OCI-LY3 (cell line): ENCODE measurements at regions not wholly inside any gene's neighbourhood (a gene's known extent, or its start where the extent isn't known, plus 50 kb on each side); places are given as distances from the start of the nearest gene placed in this dataset.

Experiments used
- H2AFZ ChIP-seq: fragments of 200-600, 300-600 bp; shearing (Covaris generic); 2 replicates; pipeline ENCODE4 v1.6.0; 2014; ENCODE audit warnings: antibody characterized with exemption, low read depth, low read length
- H3K27ac ChIP-seq: fragments of 200-600, 300-600 bp; sonication (generic); 2 replicates; pipeline ENCODE4 v1.5.1; 2014; ENCODE audit warnings: mild to moderate bottlenecking, low read length, moderate library complexity, mixed read lengths
- H3K27me3 ChIP-seq: fragments of 200-600, 300-600 bp; sonication (generic); 2 replicates; pipeline ENCODE4 v1.6.1; 2014; ENCODE audit warnings: low read depth, low read length, mixed read lengths
- H3K36me3 ChIP-seq: fragments of 200-600, 300-600 bp; sonication (generic); replicated peaks from 2 replicates; pipeline ENCODE3; 2014; ENCODE audit warnings: low read depth, low read length, mixed read lengths
- H3K4me1 ChIP-seq: fragments of 300-600, 200-600 bp; sonication (generic); 2 replicates; pipeline ENCODE4 v1.6.1; 2014; ENCODE audit warnings: low read length, mixed read lengths
- H3K4me2 ChIP-seq: fragments of 200-600, 300-600 bp; sonication (generic); 2 replicates; pipeline ENCODE4 v1.6.1; 2014; ENCODE audit warnings: low read length, mixed read lengths
- H3K4me3 ChIP-seq: fragments of 300-600, 200-600 bp; sonication (generic); 2 replicates; pipeline ENCODE4 v1.5.1; 2014; ENCODE audit warnings: antibody characterized with exemption, mild to moderate bottlenecking, low read length, moderate library complexity
- H3K79me2 ChIP-seq: fragments of 300-600, 200-600 bp; shearing (Covaris generic); 2 replicates; pipeline ENCODE4 v1.6.1; 2014; ENCODE audit warnings: mild to moderate bottlenecking, low read length, mixed read lengths
- H3K9ac ChIP-seq: fragments of 300-600, 200-600 bp; shearing (Covaris generic); 2 replicates; pipeline ENCODE4 v1.6.0; 2014; ENCODE audit warnings: mild to moderate bottlenecking, low read length, moderate library complexity
- H3K9me3 ChIP-seq: fragments of 200-600, 300-600 bp; shearing (Covaris generic); 2 replicates; pipeline ENCODE4 v1.6.1; 2014; ENCODE audit warnings: low read length, mixed read lengths; ENCODE audit not compliant: insufficient read depth
- H4K20me1 ChIP-seq: fragments of 200-600, 300-600 bp; sonication (generic); 2 replicates; pipeline ENCODE4 v1.6.1; 2016; ENCODE audit warnings: low read length, mixed read lengths; ENCODE audit not compliant: insufficient read depth
- CTCF ChIP-seq: fragments of 200-600, 300-600 bp; sonication (generic); IDR thresholded peaks from 2 replicates; pipeline ENCODE4 v1.5.1; 2014; ENCODE audit warnings: antibody characterized with exemption, low read length, low read depth
- EZH2phosphoT487 ChIP-seq: fragments of 200-600 bp; shearing (Covaris generic); IDR thresholded peaks from 2 replicates; pipeline ENCODE4 v1.6.1; 2018; ENCODE audit warnings: antibody characterized with exemption, mixed run types, low read depth

GRCh38 chr10:111926286-111926685 is 257.3 kb downstream of the GPAM start:
- no peak overlapping the region for H3K9ac ChIP-seq
- no peaks in the 10 kb centered on the region for H3K4me1 ChIP-seq
- H3K4me3 ChIP-seq, result no peak overlapping the region
- H4K20me1 ChIP-seq, result no peaks in the 10 kb centered on the region
- no peaks in the 10 kb centered on the region for H3K79me2 ChIP-seq
- H3K27me3 ChIP-seq, result no peaks in the 10 kb centered on the region
- no peak for TF ChIP-seq CTCF
- no peak for TF ChIP-seq EZH2phosphoT487
- no peaks in the 10 kb centered on the region for H3K36me3 ChIP-seq
- H3K9me3 ChIP-seq, result no peaks in the 10 kb centered on the region
- no peak overlapping the region for H2AFZ ChIP-seq
- H3K4me2 ChIP-seq, result no peak overlapping the region
- no peak overlapping the region for H3K27ac ChIP-seq

GRCh38 chr10:111933937-111934336 is 249.6 kb downstream of the GPAM start:
- Histone ChIP-seq H3K27me3 (no peaks in the 10 kb centered on the region), H3K36me3 (no peaks in the 10 kb centered on the region), H3K79me2 (no peaks in the 10 kb centered on the region), H2AFZ (no peak overlapping the region), H3K4me2 (no peak overlapping the region), H3K9me3 (no peaks in the 10 kb centered on the region), H3K9ac (no peak overlapping the region), H3K4me1 (no peaks in the 10 kb centered on the region), H3K27ac (no peak overlapping the region), H3K4me3 (no peak overlapping the region), H4K20me1 (no peaks in the 10 kb centered on the region)
- TF ChIP-seq EZH2phosphoT487 (no peak), CTCF (no peak)

GRCh38 chr10:111934931-111935330 is 248.6 kb downstream of the GPAM start:
- H3K4me2 ChIP-seq, result no peak overlapping the region
- H3K4me1 ChIP-seq, result no peaks in the 10 kb centered on the region
- no peaks in the 10 kb centered on the region for H3K27me3 ChIP-seq
- H3K27ac ChIP-seq, result no peak overlapping the region
- no peak overlapping the region for H2AFZ ChIP-seq
- no peaks in the 10 kb centered on the region for H4K20me1 ChIP-seq
- H3K79me2 ChIP-seq, result no peaks in the 10 kb centered on the region
- H3K4me3 ChIP-seq, result no peak overlapping the region
- no peak for TF ChIP-seq EZH2phosphoT487
- no peak for TF ChIP-seq CTCF
- no peak overlapping the region for H3K9ac ChIP-seq
- H3K36me3 ChIP-seq, result no peaks in the 10 kb centered on the region
- H3K9me3 ChIP-seq, result no peaks in the 10 kb centered on the region

GRCh38 chr10:111936143-111936542 is 247.4 kb downstream of the GPAM start:
- Histone ChIP-seq H2AFZ (no peak overlapping the region), H3K27me3 (no peaks in the 10 kb centered on the region), H3K4me3 (no peak overlapping the region), H4K20me1 (no peaks in the 10 kb centered on the region), H3K36me3 (no peaks in the 10 kb centered on the region), H3K9me3 (no peaks in the 10 kb centered on the region), H3K9ac (no peak overlapping the region), H3K4me1 (no peaks in the 10 kb centered on the region), H3K27ac (no peak overlapping the region), H3K79me2 (no peaks in the 10 kb centered on the region), H3K4me2 (no peak overlapping the region)
- TF ChIP-seq CTCF (no peak), EZH2phosphoT487 (no peak)
